ENCODE measurements at regions not wholly inside any gene's neighbourhood (a gene's known extent, or its start where the extent isn't known, plus 50 kb on each side); places are given as distances from the start of the nearest gene placed in this dataset.

DNA sequence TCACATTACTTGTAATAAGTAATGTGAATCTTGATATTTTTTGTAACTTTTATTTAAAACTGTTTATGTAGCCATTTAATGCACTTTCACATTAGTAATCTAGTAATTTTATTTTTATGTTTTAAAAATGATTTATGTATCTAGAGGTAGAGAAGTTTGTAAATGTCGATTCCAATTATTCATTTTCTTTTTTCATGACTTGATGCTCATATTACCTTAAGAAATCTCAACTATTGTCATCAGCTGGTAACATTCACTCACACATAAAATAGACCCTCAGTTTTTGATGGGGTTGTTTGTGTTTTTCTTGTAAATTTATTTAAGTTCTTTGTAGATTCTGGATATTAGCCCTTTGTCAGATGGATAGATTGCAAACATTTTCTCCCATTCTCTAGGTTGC lies 351.7 kb upstream of the CDH7 start:
- TF ChIP-seq CTCF (IDR thresholded peaks at IDR 0.05; ENCODE audit: low read depth, low read length, missing control alignments), result no peak
- H3K4me3 ChIP-seq (replicated peaks; ENCODE audit: low read depth, low read length), result no peak overlapping the region
- DNase-seq (ENCODE audit: extremely low read depth, low read depth), result no peak

DNA sequence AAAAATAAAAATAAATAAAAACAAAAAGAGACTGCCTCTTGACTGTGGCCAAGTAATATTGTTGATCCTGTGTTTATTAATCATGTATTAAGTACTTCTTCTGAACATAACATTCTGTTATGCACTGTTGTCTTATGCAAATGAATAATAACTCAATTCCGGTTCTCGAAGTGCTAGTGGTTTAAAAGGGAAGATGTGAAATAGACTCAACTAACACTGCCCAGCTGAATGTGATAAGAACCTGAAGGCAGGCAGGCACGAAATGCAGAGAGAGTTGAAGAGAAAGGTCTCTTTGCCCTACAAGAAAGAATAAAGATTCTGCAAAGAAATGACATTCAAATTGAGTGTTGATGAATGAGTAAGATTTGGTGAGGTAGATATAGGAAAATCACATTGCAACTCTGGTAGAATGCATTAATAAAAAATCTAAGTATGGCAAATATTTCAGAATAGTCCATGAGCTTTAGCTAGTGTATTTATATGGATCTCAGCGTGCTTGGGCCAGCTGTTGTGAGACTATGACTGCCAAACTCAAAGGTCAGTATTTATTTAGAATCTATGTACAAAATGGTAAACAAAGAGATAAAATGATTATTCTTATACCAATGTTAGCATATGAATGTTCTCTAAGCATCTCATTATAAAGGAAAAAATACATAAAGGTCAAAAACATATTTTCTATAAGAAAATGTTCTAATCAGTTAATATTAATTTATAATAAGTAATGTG lies 352.3 kb upstream of the CDH7 start:
- H3K4me3 ChIP-seq (replicated peaks; ENCODE audit: low read depth, low read length), result no peak overlapping the region
- no peak for DNase-seq (ENCODE audit: extremely low read depth, low read depth)
- TF ChIP-seq CTCF (IDR thresholded peaks at IDR 0.05; ENCODE audit: low read depth, low read length, missing control alignments), result no peak

DNA sequence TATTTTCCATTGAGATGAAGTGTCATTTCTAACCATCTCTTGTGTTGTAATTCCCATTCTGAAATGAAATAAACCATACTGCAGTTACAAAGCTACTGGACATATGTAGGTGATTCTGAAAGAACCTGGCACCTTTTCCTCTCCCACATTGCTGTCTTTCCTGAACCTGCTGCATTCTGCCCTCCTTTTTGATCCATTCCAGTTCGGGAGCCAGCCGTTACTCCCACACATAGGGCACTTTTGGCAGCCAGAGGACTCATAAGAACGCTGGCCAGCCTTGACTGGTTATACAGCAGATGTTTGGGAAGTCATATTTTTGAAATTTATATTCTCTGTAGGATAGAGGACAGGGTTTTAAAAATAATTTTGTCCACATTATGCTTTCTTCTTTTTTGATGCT lies 369.8 kb upstream of the CDH7 start:
- no peak for TF ChIP-seq CTCF (IDR thresholded peaks at IDR 0.05; ENCODE audit: low read depth, low read length, missing control alignments)

DNA sequence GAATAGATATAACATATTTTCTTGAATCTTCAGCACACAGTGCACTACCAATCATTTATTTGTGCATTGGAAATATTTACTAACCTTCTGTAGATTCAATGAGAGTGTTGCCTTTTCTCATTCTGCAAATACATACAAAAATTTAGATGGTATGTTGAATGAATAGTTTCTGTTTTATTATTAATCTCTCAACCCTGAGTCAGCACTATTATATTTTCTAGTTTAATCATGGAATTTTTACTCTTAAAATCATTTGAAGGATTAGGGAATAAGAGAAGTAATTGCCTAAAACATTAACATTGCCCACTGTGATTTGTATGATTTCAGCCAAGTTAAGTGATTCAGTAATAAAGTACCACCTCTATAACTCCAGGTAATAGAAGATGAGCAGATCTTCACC lies 370.2 kb upstream of the CDH7 start:
- DNase-seq (ENCODE audit: extremely low read depth, low read depth), result no peak
- no peak overlapping the region for H3K4me3 ChIP-seq (replicated peaks; ENCODE audit: low read depth, low read length)
- TF ChIP-seq CTCF (IDR thresholded peaks at IDR 0.05; ENCODE audit: low read depth, low read length, missing control alignments), result no peak

More for the DNA sequence above, 369.8 kb upstream of the CDH7 start:
- DNase-seq (ENCODE audit: extremely low read depth, low read depth), result no peak
- H3K4me3 ChIP-seq (replicated peaks; ENCODE audit: low read depth, low read length), result no peak overlapping the region

DNA sequence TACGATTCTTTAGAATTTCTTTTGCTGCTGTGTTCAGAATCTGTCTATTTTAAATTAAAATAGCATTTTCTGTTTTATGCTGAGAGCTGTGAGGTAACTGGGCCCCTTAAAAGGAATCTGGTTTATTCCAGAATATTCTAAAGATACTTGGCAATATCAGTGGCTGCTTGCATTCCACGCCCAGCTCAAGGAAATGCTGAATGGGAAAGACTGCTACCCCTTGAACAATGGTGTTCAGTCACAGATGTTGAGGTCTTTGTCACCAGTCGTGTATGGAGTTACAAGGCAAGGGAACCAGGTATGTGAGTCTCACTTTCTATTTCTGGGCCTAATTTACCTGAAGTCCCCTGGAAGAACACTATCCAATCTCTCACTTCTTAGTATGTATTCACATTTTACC lies 377.9 kb upstream of the CDH7 start:
- no peak for TF ChIP-seq CTCF (IDR thresholded peaks at IDR 0.05; ENCODE audit: low read depth, low read length, missing control alignments)
- DNase-seq (ENCODE audit: extremely low read depth, low read depth), result no peak
- H3K4me3 ChIP-seq (replicated peaks; ENCODE audit: low read depth, low read length), result no peak overlapping the region

DNA sequence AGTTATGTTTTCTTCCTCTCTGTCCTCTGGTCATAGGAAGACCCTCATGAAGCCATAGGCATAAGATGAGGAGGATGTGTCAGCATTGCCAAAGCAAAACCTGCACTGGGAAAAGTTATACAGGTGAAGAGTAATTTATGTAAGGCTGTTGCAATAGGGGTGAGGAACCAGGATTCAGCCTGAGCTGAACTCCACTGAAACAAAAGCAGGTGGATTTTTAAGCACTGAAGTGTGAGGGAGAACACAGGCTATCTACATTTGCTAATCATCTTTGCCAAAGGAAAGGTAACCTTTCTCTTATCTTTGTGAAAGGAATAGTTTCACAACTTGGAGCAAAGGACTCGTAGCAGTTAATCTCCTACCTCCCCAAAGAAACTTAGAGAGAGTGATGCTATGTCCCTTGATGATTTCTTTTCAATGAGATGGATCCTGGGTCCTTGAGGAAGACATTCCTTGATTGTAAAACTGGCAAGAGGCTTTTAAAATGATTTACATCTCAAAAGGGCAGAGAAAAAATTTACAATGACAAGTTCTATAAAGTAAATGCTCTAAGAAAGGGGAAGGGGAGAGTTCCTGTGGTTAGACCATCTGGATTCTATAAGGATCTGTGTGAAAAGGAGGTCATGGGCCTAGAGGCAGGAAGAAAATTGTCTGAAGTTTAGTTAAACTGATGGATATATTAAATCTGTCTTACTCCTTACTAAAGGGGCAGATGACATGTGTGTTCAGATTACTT lies 385.4 kb upstream of the CDH7 start:
- TF ChIP-seq CTCF (IDR thresholded peaks at IDR 0.05; ENCODE audit: low read depth, low read length, missing control alignments), result no peak
- H3K4me3 ChIP-seq (replicated peaks; ENCODE audit: low read depth, low read length), result no peak overlapping the region
- DNase-seq (ENCODE audit: extremely low read depth, low read depth), result no peak
